IPS-NIHi7 (cell line): ENCODE measurements at regions not wholly inside any gene's neighbourhood (a gene's known extent, or its start where the extent isn't known, plus 50 kb on each side); places are given as distances from the start of the nearest gene placed in this dataset.

Experiments
- DNase-seq: peaks from one replicate; pipeline ENCODE4 v3.0.0; 2012; ENCODE audit warnings: mixed read lengths; ENCODE audit errors: extremely low spot score

DNA sequence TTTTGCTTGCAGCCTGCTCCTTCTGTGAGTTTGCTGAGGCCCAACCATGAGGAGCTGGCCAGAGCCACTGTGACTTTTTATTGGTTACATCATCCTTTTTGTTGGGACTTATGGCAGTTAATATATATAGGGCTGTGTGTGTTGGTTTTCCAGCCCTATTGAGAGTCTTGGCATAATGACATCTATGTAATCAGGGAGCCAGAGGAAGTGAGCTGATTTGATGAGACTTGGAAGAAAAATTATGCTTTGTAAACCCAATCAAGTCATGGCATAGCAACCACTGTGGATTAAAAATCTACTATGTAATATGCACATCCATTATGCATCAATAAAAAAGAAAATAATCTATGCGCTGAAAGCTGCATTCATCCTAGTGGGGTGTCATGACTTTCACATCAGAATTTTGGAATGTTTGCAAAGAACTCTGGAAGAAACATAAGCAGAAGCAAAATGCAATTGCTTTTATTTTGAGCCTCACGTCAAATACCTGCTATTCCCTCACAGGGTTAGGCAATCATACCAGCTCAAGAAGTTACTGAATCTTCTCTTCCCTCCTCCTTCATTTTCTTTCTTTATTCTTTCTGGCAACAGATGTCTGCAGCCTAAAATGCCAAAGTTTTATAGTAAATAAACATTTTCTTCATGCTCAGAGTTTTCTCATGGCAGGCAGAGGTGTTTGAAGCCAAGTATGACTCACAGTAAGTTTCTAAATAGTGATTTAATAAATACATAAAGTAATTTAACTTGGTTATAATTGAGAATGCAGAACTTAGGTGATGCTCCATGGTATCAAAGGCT, 308.5 kb downstream of the KCNS3 start:
- DNase-seq: no peak

DNA sequence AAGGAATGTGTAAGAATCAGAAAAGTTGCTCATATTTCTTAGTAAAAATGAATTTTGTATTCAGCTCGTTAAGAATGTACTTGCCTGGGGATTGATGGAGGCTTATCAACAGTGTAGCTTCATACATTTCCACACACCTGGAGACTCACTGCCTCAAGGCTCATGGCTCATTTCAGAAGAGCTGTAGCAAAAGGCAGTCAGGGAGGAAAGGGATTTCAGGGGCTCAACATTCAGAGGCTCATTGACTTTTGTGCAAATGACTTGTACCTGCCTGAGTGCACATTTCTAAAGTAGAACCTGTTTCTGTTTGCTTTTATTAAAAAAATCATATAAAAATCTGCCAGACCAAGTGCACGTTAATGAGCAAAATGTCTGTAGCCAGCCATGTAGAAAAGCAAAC, 304.4 kb downstream of the KCNS3 start:
- DNase-seq: no peak

- no peak for DNase-seq
Observed at GRCh38 chr2:18180912-18181311, 302.4 kb downstream of the KCNS3 start.

DNA sequence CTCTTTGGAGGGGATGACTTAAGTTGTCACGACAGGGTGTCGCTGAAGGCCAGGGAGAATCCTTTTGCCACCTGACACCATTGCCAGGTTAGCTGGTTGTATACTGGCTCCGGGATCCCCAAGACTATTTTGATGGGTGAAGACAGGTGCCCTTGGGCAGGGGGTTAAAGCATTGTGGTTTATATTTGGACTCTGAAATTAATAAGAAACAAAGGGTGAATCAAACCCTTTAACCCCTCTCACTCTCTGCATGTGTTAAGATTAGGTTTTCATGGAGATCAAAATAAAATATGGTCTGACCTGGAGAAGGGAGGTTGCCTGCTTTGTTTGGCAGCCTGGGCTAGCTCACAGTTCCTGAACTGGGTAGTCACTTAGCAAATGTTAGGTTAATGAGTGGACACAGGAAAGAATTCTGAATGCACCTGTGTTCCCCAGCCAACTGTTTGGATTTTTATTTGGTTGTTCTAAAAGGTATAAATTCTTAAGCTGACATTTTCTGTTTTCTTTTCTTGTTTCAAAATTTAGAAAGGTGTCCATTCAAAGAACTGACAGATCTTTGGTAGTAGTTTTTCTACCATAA, 301.7 kb downstream of the KCNS3 start:
- no peak for DNase-seq

GRCh38 chr2:18178736-18179349, 300.4 kb downstream of the KCNS3 start:
- peak; percentile 73 for DNase-seq

GRCh38 chr2:18176679-18177215, 298.3 kb downstream of the KCNS3 start:
- no peak for DNase-seq

GRCh38 chr2:18172607-18173006, 294.1 kb downstream of the KCNS3 start:
- DNase-seq: no peak

DNA sequence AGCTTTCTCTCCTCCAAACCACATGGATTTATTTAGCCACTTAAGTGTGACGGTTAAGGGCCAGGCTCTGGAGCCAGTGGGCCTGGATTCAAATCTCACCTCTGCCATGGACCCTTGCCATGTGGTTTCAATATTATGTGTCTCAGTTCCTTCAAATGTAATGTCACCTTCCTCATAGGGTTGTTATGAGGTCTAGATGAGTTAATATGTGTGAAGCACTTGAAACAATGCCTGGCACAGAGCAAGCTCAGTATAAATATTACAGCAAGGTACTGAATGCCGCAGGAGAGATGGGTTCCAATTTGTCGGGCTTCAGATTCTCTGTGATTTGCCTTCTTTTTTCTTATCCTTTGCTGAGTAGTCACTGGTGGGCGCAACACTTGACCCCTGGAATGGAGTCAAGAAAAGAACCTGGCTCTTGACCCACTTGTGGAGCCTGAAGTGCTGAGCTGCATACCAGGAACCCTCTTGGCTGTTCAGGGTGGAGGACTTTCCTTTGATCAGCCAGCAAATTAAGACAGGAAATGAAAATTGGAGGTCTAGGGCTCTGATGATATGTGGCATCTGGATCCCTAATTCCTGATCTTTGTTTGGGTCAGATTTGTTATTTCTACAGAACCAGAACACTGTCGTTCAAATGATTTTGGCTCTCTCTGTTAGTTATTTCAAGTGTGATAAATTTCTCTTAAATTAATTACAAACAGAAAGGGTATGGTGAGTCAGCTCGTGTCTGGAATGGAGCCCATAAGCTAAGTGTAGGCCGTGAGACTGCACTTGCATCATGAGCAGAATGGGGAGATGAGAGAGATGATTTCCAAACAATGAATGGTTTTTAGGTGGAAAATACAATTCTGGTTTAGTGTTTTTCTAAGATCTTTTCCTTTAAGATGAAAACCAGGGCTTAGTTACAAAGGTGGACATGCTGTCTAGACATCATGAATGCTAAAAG, 293.0 kb downstream of the KCNS3 start:
- DNase-seq: no peak

DNA sequence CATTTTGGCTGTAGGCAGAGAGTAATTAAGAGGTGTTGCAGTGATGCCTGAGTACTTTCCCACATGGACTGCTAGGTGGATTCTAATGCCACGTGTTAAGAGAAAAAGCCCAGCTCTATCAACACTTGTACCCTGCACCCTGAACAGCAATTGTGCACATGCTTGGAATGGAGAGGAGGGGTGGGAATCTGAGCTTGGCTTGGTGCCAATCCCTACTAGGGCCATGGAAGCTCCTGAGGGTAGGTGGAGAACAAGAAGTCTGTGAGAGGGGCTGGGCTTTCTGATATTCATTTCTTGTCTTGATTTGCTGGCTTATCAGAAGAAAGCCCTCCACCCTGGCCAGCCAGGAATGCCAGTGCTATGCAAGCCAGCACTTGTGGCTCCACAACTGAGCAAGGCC, 292.2 kb downstream of the KCNS3 start:
- no peak for DNase-seq

DNA sequence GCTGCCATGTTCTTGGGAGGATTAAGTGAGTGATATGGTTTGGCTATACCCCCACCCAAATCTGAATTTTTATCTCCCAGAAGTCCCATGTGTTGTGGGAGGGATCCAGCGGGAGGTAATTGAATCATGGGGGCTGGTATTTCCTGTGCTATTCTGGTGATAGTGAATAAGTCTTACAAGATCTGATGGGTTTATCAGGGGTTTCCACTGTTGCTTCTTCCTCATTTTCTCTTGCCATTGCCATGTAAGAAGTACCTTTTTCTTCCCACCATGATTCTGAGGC, 291.4 kb downstream of the KCNS3 start:
- no peak for DNase-seq

DNA sequence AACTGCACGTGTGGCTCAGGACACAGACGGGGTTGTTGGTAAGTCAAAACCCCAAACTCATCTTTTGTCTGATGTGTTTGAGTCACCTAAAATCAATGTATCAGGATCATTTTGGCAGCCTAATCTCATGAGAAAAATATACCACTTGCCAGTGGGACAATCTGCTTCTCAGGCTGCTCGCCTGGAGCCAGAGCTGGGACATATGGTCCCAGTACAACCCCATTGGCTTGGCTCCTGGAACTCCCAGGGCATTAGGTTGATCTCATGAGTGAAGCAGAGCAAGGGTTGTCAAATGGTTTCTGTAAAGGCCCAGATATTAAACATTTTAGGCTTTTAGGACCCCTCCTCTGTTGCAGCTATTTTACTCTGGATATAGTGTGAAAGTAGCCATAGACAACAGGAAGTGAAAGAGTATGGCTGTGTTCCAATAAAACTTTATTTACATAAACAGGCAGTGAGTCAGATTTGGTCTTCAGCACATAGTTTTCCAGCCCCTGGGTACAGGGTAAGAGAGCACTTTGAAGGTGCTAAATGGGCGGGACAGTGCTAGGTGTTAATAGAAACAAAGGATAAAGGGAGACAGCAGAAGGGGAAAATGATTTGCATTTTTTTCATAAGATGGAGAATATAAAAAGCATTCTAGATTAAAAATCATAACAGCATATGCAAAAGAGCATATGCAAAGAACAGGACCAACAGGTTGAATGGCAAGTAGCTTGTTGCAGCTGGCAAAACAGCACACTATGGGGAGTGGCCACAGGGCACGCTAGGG, 290.8 kb downstream of the KCNS3 start:
- no peak for DNase-seq

- DNase-seq: no peak
Observed at GRCh38 chr2:18167871-18168270, 289.4 kb downstream of the KCNS3 start.

- DNase-seq: no peak
Observed at GRCh38 chr2:18161681-18162080, 283.2 kb downstream of the KCNS3 start.

- no peak for DNase-seq
Observed at GRCh38 chr2:18159896-18160295, 281.4 kb downstream of the KCNS3 start.

GRCh38 chr2:18156421-18156820, 278.0 kb downstream of the KCNS3 start:
- no peak for DNase-seq

GRCh38 chr2:18156002-18156401, 277.5 kb downstream of the KCNS3 start:
- no peak for DNase-seq

GRCh38 chr2:18154812-18155211, 276.3 kb downstream of the KCNS3 start:
- DNase-seq: no peak

GRCh38 chr2:18154259-18154658, 275.8 kb downstream of the KCNS3 start:
- no peak for DNase-seq

DNA sequence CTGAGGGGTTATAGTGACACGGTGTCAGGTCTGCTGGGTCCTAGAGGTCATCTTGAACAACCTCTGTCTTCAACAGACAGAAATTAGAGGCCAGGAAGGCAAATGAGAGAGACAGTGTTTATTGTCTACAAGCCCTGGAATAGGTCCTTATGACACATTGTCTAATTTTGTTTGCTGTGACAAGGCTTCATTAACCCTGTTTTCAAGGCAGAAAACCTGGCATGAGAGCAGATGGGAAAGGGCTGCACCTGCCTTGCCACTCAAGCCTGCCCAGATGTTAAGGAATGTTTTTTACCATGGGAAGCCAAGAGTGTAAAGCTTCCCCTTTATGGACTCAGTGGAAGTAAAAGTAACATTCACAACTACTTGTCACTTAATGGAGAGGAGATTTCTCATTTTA, 275.3 kb downstream of the KCNS3 start:
- DNase-seq: no peak

DNA sequence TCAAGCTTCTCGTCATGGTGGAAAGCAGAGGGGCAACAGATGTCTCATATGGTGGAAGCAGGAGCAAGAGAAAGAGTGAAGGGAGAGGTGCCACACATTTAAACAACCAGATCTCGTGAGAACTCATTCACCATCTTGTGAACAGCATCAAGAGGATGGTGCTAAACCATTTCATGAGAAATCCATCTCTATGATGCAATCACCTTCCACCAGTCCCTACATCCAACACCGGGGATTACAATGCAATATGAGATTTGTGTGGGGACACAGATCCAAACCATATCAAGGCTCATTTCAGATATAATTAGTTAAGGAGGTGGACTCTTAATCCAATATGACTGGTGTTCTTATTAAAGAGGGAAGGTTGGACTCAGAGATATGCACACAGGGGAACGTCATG, 272.8 kb downstream of the KCNS3 start:
- no peak for DNase-seq

DNA sequence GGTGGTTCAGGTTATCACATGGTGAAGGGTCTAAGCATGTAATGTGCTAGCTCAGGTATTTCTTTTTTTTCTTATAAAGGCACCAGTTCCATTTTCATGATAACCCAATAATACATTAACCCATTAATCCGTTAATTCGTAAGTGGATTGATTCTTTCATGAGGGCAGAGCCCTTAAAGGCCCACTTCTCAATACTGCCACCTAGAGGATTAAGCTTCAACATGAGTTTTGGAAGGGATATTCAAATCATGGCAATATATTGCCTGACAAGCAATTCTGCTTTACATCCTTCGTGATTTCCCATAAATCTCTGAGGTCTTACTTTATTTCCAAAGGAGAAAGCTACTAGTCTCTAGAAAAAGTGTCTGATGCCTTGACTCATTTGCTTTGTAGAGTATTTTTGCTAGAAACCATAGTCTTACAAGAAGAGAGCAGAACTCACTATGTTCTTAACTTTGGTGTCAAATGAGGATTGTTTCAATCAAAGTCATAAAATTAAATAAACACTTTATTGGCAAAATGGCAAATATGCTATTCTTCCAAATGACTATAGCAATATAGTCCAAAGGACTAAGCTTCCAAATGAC, 271.3 kb downstream of the KCNS3 start:
- peak; percentile 46 for DNase-seq
